ENCODE measurements at regions not wholly inside any gene's neighbourhood (a gene's known extent, or its start where the extent isn't known, plus 50 kb on each side); places are given as distances from the start of the nearest gene placed in this dataset.

DNA sequence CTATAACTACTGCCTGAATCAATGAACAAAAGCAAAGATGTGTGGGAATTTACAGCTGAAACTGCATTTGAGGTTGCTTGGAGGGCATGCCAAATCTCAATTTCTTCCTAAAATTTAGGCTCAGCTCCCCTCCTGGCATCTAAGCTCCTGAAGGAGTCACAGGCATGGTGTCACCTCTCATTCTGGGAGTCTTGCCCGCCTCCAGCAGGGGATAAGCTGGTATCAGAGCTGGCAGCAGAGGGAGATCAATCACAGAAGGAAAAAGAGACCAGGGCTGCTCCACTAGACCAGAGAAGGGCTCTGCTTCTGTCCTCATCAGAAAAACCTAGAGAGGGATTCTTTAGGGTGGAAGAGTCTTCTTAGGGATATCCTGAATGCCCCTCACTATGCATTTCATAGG is 150.4 kb upstream of the SLC6A11 start:
- TF ChIP-seq RELA (CRISPR knock-in tag; IDR thresholded peaks at IDR 0.05; ENCODE audit: borderline replicate concordance) (no peak), ZNF512 (CRISPR knock-in tag; IDR thresholded peaks at IDR 0.05; ENCODE audit: borderline replicate concordance) (no peak), IRF2 (CRISPR knock-in tag; IDR thresholded peaks at IDR 0.05; ENCODE audit: borderline replicate concordance, low read depth) (no peak), ZNF416 (CRISPR knock-in tag; IDR thresholded peaks at IDR 0.05) (no peak), ZNF263 (CRISPR knock-in tag; IDR thresholded peaks at IDR 0.05; ENCODE audit: low read depth) (no peak), FOXP1 (CRISPR knock-in tag; IDR thresholded peaks at IDR 0.05; ENCODE audit: borderline replicate concordance) (no peak), MLX (CRISPR knock-in tag; IDR thresholded peaks at IDR 0.05) (no peak), FOXK1 (CRISPR knock-in tag; IDR thresholded peaks at IDR 0.05) (no peak), NFATC4 (CRISPR knock-in tag; IDR thresholded peaks at IDR 0.05) (no peak), ZNF396 (CRISPR knock-in tag; IDR thresholded peaks at IDR 0.05; ENCODE audit: borderline replicate concordance) (no peak), FOXP4 (CRISPR knock-in tag; IDR thresholded peaks at IDR 0.05) (no peak), GTF2I (CRISPR knock-in tag; conservative IDR thresholded peaks at IDR 0.05) (no peak), ELF4 (CRISPR knock-in tag; IDR thresholded peaks at IDR 0.05; ENCODE audit: low read depth) (no peak), OVOL2 (CRISPR knock-in tag; IDR thresholded peaks at IDR 0.05; ENCODE audit: borderline replicate concordance) (no peak), ZNF232 (CRISPR knock-in tag; IDR thresholded peaks at IDR 0.05) (no peak)
- CTCF ChIA-PET, result interaction anchor here (1.5 kb wide), 1 partner anchor 23 kb away, joined by 5 read pairs; no protein-coding TSS in a partner anchor
- H3K27me3 Mint-ChIP-seq (ENCODE audit: low read depth), result no peaks in the 10 kb centered on the region

GRCh38 chr3:10666621-10667020 is 149.4 kb upstream of the SLC6A11 start:
- Mint-ChIP-seq H3K4me3 (no peak overlapping the region), H3K27ac (no peak overlapping the region), H3K9me3 (no peaks in the 10 kb centered on the region), H3K27me3 (ENCODE audit: low read depth) (no peaks in the 10 kb centered on the region), H3K36me3 (no peaks in the 10 kb centered on the region), H3K4me1 (peaks cover 9% of the 10 kb centered on the region)
- ChIA-PET POLR2A (no interaction called here), CTCF (no interaction called here)
- ATAC-seq (no peak), DNase-seq (ENCODE audit: low spot score) (no peak)
- TF ChIP-seq HMGA2 (CRISPR knock-in tag; IDR thresholded peaks at IDR 0.05) (no peak), RORB (CRISPR knock-in tag; IDR thresholded peaks at IDR 0.05) (no peak), FOXK1 (CRISPR knock-in tag; IDR thresholded peaks at IDR 0.05) (no peak), CTCF (IDR thresholded peaks at IDR 0.05) (no peak), NR2C2 (CRISPR knock-in tag; IDR thresholded peaks at IDR 0.05) (no peak), NR3C1 (CRISPR knock-in tag; conservative IDR thresholded peaks at IDR 0.05; ENCODE audit: low read depth) (no peak), ZNF281 (CRISPR knock-in tag; IDR thresholded peaks at IDR 0.05) (no peak), FOXJ3 (CRISPR knock-in tag; IDR thresholded peaks at IDR 0.05; ENCODE audit: borderline replicate concordance) (no peak)
- TF ChIP-seq, protein P1, sequence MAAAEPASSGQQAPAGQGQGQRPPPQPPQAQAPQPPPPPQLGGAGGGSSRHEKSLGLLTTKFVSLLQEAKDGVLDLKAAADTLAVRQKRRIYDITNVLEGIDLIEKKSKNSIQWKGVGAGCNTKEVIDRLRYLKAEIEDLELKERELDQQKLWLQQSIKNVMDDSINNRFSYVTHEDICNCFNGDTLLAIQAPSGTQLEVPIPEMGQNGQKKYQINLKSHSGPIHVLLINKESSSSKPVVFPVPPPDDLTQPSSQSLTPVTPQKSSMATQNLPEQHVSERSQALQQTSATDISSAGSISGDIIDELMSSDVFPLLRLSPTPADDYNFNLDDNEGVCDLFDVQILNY (CRISPR knock-in tag; IDR thresholded peaks at IDR 0.05), result no peak

More for the DNA sequence above, 150.4 kb upstream of the SLC6A11 start:
- Mint-ChIP-seq H3K27ac (no peak overlapping the region), H3K4me3 (no peak overlapping the region), H3K9me3 (no peaks in the 10 kb centered on the region), H3K36me3 (no peaks in the 10 kb centered on the region), H3K4me1 (peaks cover 9% of the 10 kb centered on the region)
- DNase-seq (ENCODE audit: low spot score) (no peak), ATAC-seq (no peak)
- POLR2A ChIA-PET, result no interaction called here
